Motor neuron (in vitro differentiated cells): ENCODE measurements at regions not wholly inside any gene's neighbourhood (a gene's known extent, or its start where the extent isn't known, plus 50 kb on each side); places are given as distances from the start of the nearest gene placed in this dataset.
A peak's percentile ranks its signal among the peaks of the same experiment; 100 is the strongest.
"Not testable (repeated sequence)": the region's sequence is repeated elsewhere in the genome, so short reads cannot be mapped to it uniquely, and the experiment has no call there.

Source experiments
- ATAC-seq, 8 experiments: fragments of 200-7000 bp; cut with Tn5 transposase; replicated peaks in 6 of 8; 2 replicates each; pipeline ENCODE4 v1.8.0; 2021; ENCODE audit warnings: mild to moderate bottlenecking in 8 of 8, moderate library complexity in 8 of 8
- H3K27ac ChIP-seq, 2 donors: fragments of 250-450 bp; sonication (Bioruptor Pico); 2 replicates each; pipeline ENCODE4 v1.9.0; 2021; ENCODE audit warnings: antibody characterized with exemption in 2 of 2, mild to moderate bottlenecking in 2 of 2, moderate library complexity in 1 of 2
- H3K4me1 ChIP-seq, 2 donors: fragments of 250-450 bp; sonication (Bioruptor Pico); replicated peaks in 1 of 2; 2 replicates each; pipeline ENCODE4 v1.6.1; 2021; ENCODE audit warnings: antibody characterized with exemption in 2 of 2, mild to moderate bottlenecking in 2 of 2, moderate library complexity in 1 of 2
- H3K4me3 ChIP-seq, 5 donors: fragments of 250-450 bp; sonication (Bioruptor Pico); 2 replicates each; pipeline ENCODE4 v1.9.0; 2021; ENCODE audit warnings: antibody characterized with exemption in 5 of 5, mild to moderate bottlenecking in 5 of 5, moderate library complexity in 4 of 5
- WGBS, 10 experiments: fragments of 450-650 bp; shearing (Covaris generic); methylation state at CpG; one replicate each; pipeline ENCODE4 v1.0.0; 2022; 5-methylcytosine and 5-hydroxymethylcytosine counted together
- in situ Hi-C, 9 experiments: fragments of 400-800 bp; cut with MboI; loops; one replicate each; pipeline ENCODE4 v1.15.0; 2021; ENCODE audit warnings: low sequenced_read_pairs in 9 of 9, low pct_unique_long_range_greater_than_20kb in 2 of 9; ENCODE audit not compliant: unreplicated experiment in 9 of 9

GRCh38 chr13:105848494-105848893, 687.0 kb downstream of the EFNB2 start:
- 24 to 100% (median 89%) methylated on average over 1 to 9 of the region's 11 CpGs for WGBS, 10 experiments
- in situ Hi-C loops: no loop called here
- no peak overlapping the region for H3K4me3 ChIP-seq
- no peak overlapping the region for H3K27ac ChIP-seq
- peak in 1 of 8 experiments; percentile 37 for ATAC-seq
- H3K4me1 ChIP-seq: peaks cover 5 to 18% of the 10 kb centered on the region in 2 donors

- H3K4me1 ChIP-seq: peaks cover 5 to 18% of the 10 kb centered on the region in 2 donors
- no peak overlapping the region for H3K4me3 ChIP-seq
- 20 to 76% (median 59%) methylated on average over 2 to 8 of the region's 8 CpGs for WGBS, 10 experiments
- ATAC-seq: peak in 5 of 8 experiments; percentile 63 to 82 (median 74)
- no peak overlapping the region for H3K27ac ChIP-seq
- in situ Hi-C loops: no loop called here
These were observed 687.8 kb downstream of the EFNB2 start for GRCh38 chr13:105847527-105848291.

- in situ Hi-C loops: no loop called here
- no peak overlapping the region for H3K27ac ChIP-seq
- H3K4me3 ChIP-seq: no peak overlapping the region
- ATAC-seq: no peak
- 0 to 100% (median 79%) methylated on average over 1 of the region's 1 CpG; no CpG with 5 or more reads in 2 of the 10 experiments for WGBS, 10 experiments
- H3K4me1 ChIP-seq: peaks cover 5 to 18% of the 10 kb centered on the region in 2 donors
These were observed 688.5 kb downstream of the EFNB2 start for GRCh38 chr13:105846923-105847322.

GRCh38 chr13:105841286-105841685, 694.2 kb downstream of the EFNB2 start:
- in situ Hi-C loops: no loop called here
- 9 to 77% (median 50%) methylated on average over 1 to 3 of the region's 3 CpGs; no CpG with 5 or more reads in 4 of the 10 experiments for WGBS, 10 experiments
- Histone ChIP-seq H3K27ac (no peak overlapping the region), H3K4me1 (no peaks in the 10 kb centered on the region), H3K4me3 (no peak overlapping the region)
- ATAC-seq: peak in 1 of 8 experiments; percentile 86

GRCh38 chr13:105838231-105838630, 697.2 kb downstream of the EFNB2 start:
- WGBS, 10 experiments: 75 to 100% (median 95%) methylated on average over 2 to 6 of the region's 8 CpGs; no CpG with 5 or more reads in 1 of the 10 experiments
- no peak overlapping the region for H3K4me3 ChIP-seq
- no peak for ATAC-seq
- H3K27ac ChIP-seq: no peak overlapping the region
- no peaks in the 10 kb centered on the region for H3K4me1 ChIP-seq
- in situ Hi-C loops: no loop called here

- WGBS, 10 experiments: 75 to 100% (median 100%) methylated on average over 1 to 6 of the region's 9 CpGs; no CpG with 5 or more reads in 3 of the 10 experiments
- ATAC-seq, H3K4me1 ChIP-seq, H3K4me3 ChIP-seq, H3K27ac ChIP-seq, in situ Hi-C loops: not testable (repeated sequence)
These were observed 698.2 kb downstream of the EFNB2 start for GRCh38 chr13:105837295-105837694.

- 7 to 80% (median 50%) methylated on average over 2 to 4 of the region's 4 CpGs; no CpG with 5 or more reads in 1 of the 10 experiments for WGBS, 10 experiments
- Histone ChIP-seq H3K4me3 (no peak overlapping the region), H3K4me1 (peaks cover 0 to 9% of the 10 kb centered on the region in 2 donors), H3K27ac (no peak overlapping the region)
- no peak for ATAC-seq
- in situ Hi-C loops: no loop called here
These were observed 704.6 kb downstream of the EFNB2 start for GRCh38 chr13:105830821-105831220.

- 20 to 83% (median 66%) methylated on average over 3 to 7 of the region's 7 CpGs; no CpG with 5 or more reads in 2 of the 10 experiments for WGBS, 10 experiments
- Histone ChIP-seq H3K4me1 (peaks cover 0 to 9% of the 10 kb centered on the region in 2 donors), H3K27ac (no peak overlapping the region), H3K4me3 (no peak overlapping the region)
- peak in 5 of 8 experiments; percentile 53 to 90 (median 70) for ATAC-seq
- in situ Hi-C loops: no loop called here
These were observed 708.2 kb downstream of the EFNB2 start for GRCh38 chr13:105827111-105827809.

- peaks cover 0 to 9% of the 10 kb centered on the region in 2 donors for H3K4me1 ChIP-seq
- in situ Hi-C loops: no loop called here
- ATAC-seq: no peak
- no peak overlapping the region for H3K27ac ChIP-seq
- 0 to 100% (median 56%) methylated on average over 1 of the region's 1 CpG; no CpG with 5 or more reads in 2 of the 10 experiments for WGBS, 10 experiments
- H3K4me3 ChIP-seq: no peak overlapping the region
These were observed 710.4 kb downstream of the EFNB2 start for GRCh38 chr13:105825071-105825470.

- in situ Hi-C loops: no loop called here
- no peak overlapping the region for H3K4me3 ChIP-seq
- H3K4me1 ChIP-seq: no peaks in the 10 kb centered on the region
- ATAC-seq: no peak
- H3K27ac ChIP-seq: no peak overlapping the region
- 33 to 100% (median 63%) methylated on average over 1 to 2 of the region's 2 CpGs; no CpG with 5 or more reads in 3 of the 10 experiments for WGBS, 10 experiments
These were observed 714.1 kb downstream of the EFNB2 start for GRCh38 chr13:105821337-105821736.

GRCh38 chr13:105820415-105820814, 715.0 kb downstream of the EFNB2 start:
- in situ Hi-C loops: no loop called here
- Histone ChIP-seq H3K4me1 (no peaks in the 10 kb centered on the region), H3K27ac (no peak overlapping the region), H3K4me3 (no peak overlapping the region)
- WGBS, 10 experiments: 0 to 100% (median 61%) methylated on average over 1 to 3 of the region's 3 CpGs; no CpG with 5 or more reads in 2 of the 10 experiments
- no peak for ATAC-seq

- 13 to 96% (median 50%) methylated on average over 1 to 3 of the region's 4 CpGs; no CpG with 5 or more reads in 3 of the 10 experiments for WGBS, 10 experiments
These were observed 718.0 kb downstream of the EFNB2 start for GRCh38 chr13:105817498-105817897.

GRCh38 chr13:105816994-105817393, 718.5 kb downstream of the EFNB2 start:
- 7 to 92% (median 63%) methylated on average over 2 to 4 of the region's 4 CpGs; no CpG with 5 or more reads in 2 of the 10 experiments for WGBS, 10 experiments
- H3K4me3 ChIP-seq: no peak overlapping the region
- H3K4me1 ChIP-seq: no peaks in the 10 kb centered on the region
- no peak for ATAC-seq
- in situ Hi-C loops: no loop called here
- no peak overlapping the region for H3K27ac ChIP-seq

More at GRCh38 chr13:105817498-105817897, 718.0 kb downstream of the EFNB2 start:
- Histone ChIP-seq H3K27ac (no peak overlapping the region), H3K4me3 (no peak overlapping the region), H3K4me1 (no peaks in the 10 kb centered on the region)
- no peak for ATAC-seq
- in situ Hi-C loops: no loop called here
